ENCODE measurements at regions not wholly inside any gene's neighbourhood (a gene's known extent, or its start where the extent isn't known, plus 50 kb on each side); places are given as distances from the start of the nearest gene placed in this dataset.

GRCh38 chr5:105131045-105131444 lies 1568.5 kb upstream of the NUDT12 start:
- TF ChIP-seq, protein P1, sequence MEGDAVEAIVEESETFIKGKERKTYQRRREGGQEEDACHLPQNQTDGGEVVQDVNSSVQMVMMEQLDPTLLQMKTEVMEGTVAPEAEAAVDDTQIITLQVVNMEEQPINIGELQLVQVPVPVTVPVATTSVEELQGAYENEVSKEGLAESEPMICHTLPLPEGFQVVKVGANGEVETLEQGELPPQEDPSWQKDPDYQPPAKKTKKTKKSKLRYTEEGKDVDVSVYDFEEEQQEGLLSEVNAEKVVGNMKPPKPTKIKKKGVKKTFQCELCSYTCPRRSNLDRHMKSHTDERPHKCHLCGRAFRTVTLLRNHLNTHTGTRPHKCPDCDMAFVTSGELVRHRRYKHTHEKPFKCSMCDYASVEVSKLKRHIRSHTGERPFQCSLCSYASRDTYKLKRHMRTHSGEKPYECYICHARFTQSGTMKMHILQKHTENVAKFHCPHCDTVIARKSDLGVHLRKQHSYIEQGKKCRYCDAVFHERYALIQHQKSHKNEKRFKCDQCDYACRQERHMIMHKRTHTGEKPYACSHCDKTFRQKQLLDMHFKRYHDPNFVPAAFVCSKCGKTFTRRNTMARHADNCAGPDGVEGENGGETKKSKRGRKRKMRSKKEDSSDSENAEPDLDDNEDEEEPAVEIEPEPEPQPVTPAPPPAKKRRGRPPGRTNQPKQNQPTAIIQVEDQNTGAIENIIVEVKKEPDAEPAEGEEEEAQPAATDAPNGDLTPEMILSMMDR (conservative IDR thresholded peaks at IDR 0.05; ENCODE audit: low read depth, low read length): no peak
- TF ChIP-seq EZH2 (IDR thresholded peaks at IDR 0.05; ENCODE audit: borderline replicate concordance, low read depth, low read length, poor library complexity, severe bottlenecking): no peak

All from A673 (cell line).